CD14-positive monocyte (primary cell): ENCODE measurements at regions not wholly inside any gene's neighbourhood (a gene's known extent, or its start where the extent isn't known, plus 50 kb on each side); places are given as distances from the start of the nearest gene placed in this dataset.

Experiments used
- DNase-seq, 3 donors: peaks; one replicate each; pipeline ENCODE4 v3.0.0-alpha.2; 2011 to 2022
- H2AFZ ChIP-seq: 2 replicates; pipeline ENCODE4 v1.6.0; 2012; ENCODE audit warnings: mild to moderate bottlenecking, low read depth, low read length, inconsistent platforms; ENCODE audit not compliant: insufficient read depth, poor library complexity, severe bottlenecking
- H3K27ac ChIP-seq, 2 donors: 1 replicate in 1 of 2; 2 replicates in 1 of 2; pipeline ENCODE4 v1.5.1; 2012 to 2013; ENCODE audit warnings: low read length in 2 of 2, control low read depth in 1 of 2, inconsistent platforms in 1 of 2, low read depth in 1 of 2, mild to moderate bottlenecking in 1 of 2
- H3K27me3 ChIP-seq, 2 donors: one replicate each; pipeline versions ENCODE4 v1.6.0 to v1.6.1; 2011 to 2013; ENCODE audit warnings: low read length in 2 of 2; ENCODE audit not compliant: control insufficient read depth in 2 of 2, insufficient read depth in 2 of 2
- H3K36me3 ChIP-seq, 2 donors: replicated peaks in 1 of 2; 1 replicate in 1 of 2; 2 replicates in 1 of 2; pipeline versions ENCODE4 v1.5.1 to v1.6.1; 2012 to 2013; ENCODE audit warnings: low read length in 2 of 2, control low read depth in 1 of 2, inconsistent platforms in 1 of 2, mild to moderate bottlenecking in 1 of 2; ENCODE audit not compliant: insufficient read depth in 2 of 2, control insufficient read depth in 1 of 2
- H3K4me1 ChIP-seq, 2 donors: 1 replicate in 1 of 2; 2 replicates in 1 of 2; pipeline versions ENCODE4 v1.5.1 to v1.6.1; 2012 to 2013; ENCODE audit warnings: low read length in 2 of 2, control low read depth in 1 of 2, inconsistent platforms in 1 of 2, mild to moderate bottlenecking in 1 of 2, moderate library complexity in 1 of 2; ENCODE audit not compliant: insufficient read depth in 2 of 2, control insufficient read depth in 1 of 2
- H3K4me2 ChIP-seq: replicated peaks from 2 replicates; pipeline ENCODE3; 2012; ENCODE audit warnings: low read length, moderate library complexity, mild to moderate bottlenecking; ENCODE audit not compliant: poor library complexity, severe bottlenecking; ENCODE audit errors: extremely low read depth
- H3K4me3 ChIP-seq, 3 experiments: fragments of 200-600 bp in 1 of 3; sonication (generic) in 1 of 3; replicated peaks in 1 of 3; 1 replicate in 2 of 3; 2 replicates in 1 of 3; pipeline ENCODE4 v1.5.1; 2011 to 2013; ENCODE audit warnings: low read length in 3 of 3, mild to moderate bottlenecking in 3 of 3, control low read depth in 2 of 3, low read depth in 2 of 3, inconsistent platforms in 1 of 3, moderate library complexity in 1 of 3
- H3K79me2 ChIP-seq: 2 replicates; pipeline ENCODE4 v1.6.0; 2012; ENCODE audit warnings: mild to moderate bottlenecking, control low read depth, inconsistent platforms, low read length, moderate library complexity; ENCODE audit not compliant: insufficient read depth
- H3K9ac ChIP-seq: 2 replicates; pipeline ENCODE4 v1.6.0; 2017; ENCODE audit warnings: low read length, mild to moderate bottlenecking; ENCODE audit not compliant: insufficient read depth, poor library complexity, severe bottlenecking
- H3K9me3 ChIP-seq, 2 donors: replicated peaks in 1 of 2; 1 replicate in 1 of 2; 2 replicates in 1 of 2; pipeline versions ENCODE4 v1.5.1 to v1.6.1; 2012 to 2013; ENCODE audit warnings: low read length in 2 of 2, control low read depth in 1 of 2; ENCODE audit not compliant: control insufficient read depth in 1 of 2, insufficient read depth in 1 of 2
- H4K20me1 ChIP-seq: 2 replicates; pipeline ENCODE4 v1.6.0; 2012; ENCODE audit warnings: mild to moderate bottlenecking, low read length, control low read depth, moderate library complexity; ENCODE audit not compliant: insufficient read depth
- H3K27ac Mint-ChIP-seq, 7 donors: one replicate each; pipeline ENCODE4 v1.8.0; 2020; ENCODE audit warnings: mild to moderate bottlenecking in 7 of 7, mixed read lengths in 7 of 7, moderate library complexity in 6 of 7, inconsistent platforms in 2 of 7
- H3K27me3 Mint-ChIP-seq, 3 donors: one replicate each; pipeline ENCODE4 v1.8.0; 2021 to 2022; ENCODE audit warnings: low read depth in 3 of 3, mild to moderate bottlenecking in 3 of 3, mixed read lengths in 3 of 3, moderate library complexity in 3 of 3, inconsistent platforms in 1 of 3
- H3K36me3 Mint-ChIP-seq, 2 donors: one replicate each; pipeline ENCODE4 v1.8.0; 2020; ENCODE audit warnings: mixed read lengths in 2 of 2, inconsistent platforms in 1 of 2, mild to moderate bottlenecking in 1 of 2
- H3K4me1 Mint-ChIP-seq: one replicate; pipeline ENCODE4 v1.8.0; 2020; ENCODE audit warnings: mild to moderate bottlenecking, mixed read lengths
- H3K4me3 Mint-ChIP-seq, 2 donors: one replicate each; pipeline ENCODE4 v1.8.0; 2020; ENCODE audit warnings: mild to moderate bottlenecking in 2 of 2, mixed read lengths in 2 of 2, moderate library complexity in 1 of 2
- H3K9me3 Mint-ChIP-seq, 7 donors: one replicate each; pipeline ENCODE4 v1.8.0; 2020 to 2022; ENCODE audit warnings: mixed read lengths in 7 of 7, mild to moderate bottlenecking in 6 of 7, moderate library complexity in 6 of 7, inconsistent platforms in 2 of 7
- WGBS: methylation state at CpG from one replicate; pipeline ENCODE4 v1.1.5; 2013; ENCODE audit warnings: missing lambda C conversion rate; ENCODE audit not compliant: insufficient coverage; 5-methylcytosine and 5-hydroxymethylcytosine counted together
- intact Hi-C, 2 donors: fragments of 100-400 bp; cut with micrococcal nuclease; formaldehyde crosslinking; loops; one replicate each; pipeline versions ENCODE4 v1.15.0 to v1.15.1; 2023
- TF ChIP-seq, protein P1 (sequence below): fragments of 200-600 bp; IDR thresholded peaks from one replicate; pipeline ENCODE4 v1.8.0; 2022; ENCODE audit warnings: antibody characterized with exemption, mild to moderate bottlenecking

DNA sequence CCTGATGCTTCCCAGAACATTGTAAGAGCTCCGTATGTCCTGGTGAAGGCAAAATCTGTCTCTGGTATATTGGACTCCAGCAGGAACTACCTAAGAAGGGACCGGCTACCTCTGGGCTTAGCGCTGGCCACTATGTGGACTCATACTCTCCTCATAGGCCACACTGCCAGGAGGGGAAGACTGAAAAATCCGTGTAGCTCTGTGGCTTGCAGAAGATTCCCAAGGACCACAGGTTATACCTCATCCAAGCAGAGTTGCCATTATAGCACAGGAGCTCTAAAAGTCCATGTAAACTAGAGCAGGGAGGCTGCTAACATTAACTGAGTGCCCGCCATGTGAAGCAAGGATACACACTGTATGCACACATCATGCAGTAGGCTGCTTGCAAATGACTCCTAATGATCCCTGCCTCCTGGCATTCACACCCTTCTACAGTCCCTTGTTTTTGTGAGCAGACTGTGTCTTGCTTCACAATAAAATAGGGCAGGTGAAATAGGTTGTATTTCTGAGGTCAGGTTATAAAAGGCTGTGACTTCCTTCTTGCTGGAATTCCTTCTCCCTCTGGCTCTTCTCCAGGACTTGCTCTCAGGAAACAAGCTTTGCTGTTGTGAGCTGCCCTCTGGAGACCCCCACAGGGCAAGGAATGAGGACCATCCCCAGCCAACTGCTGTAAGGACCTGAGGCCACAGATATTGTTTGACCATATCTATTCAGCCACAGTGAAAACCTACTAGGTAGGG is 192.6 kb upstream of the UBL3 start:
- no peaks in the 10 kb centered on the region for H3K9me3 ChIP-seq
- no peak overlapping the region for H3K9ac ChIP-seq
- no peak overlapping the region for H2AFZ ChIP-seq
- DNase-seq: no peak
- Mint-ChIP-seq H3K36me3 (no peaks in the 10 kb centered on the region), H3K27me3 (peaks cover 4 to 7% (median 6%) of the 10 kb centered on the region in 3 donors), H3K4me1 (no peaks in the 10 kb centered on the region), H3K4me3 (no peak overlapping the region), H3K9me3 (no peaks in the 10 kb centered on the region), H3K27ac (no peak overlapping the region)
- no peak overlapping the region for H3K4me2 ChIP-seq
- TF ChIP-seq, protein P1, sequence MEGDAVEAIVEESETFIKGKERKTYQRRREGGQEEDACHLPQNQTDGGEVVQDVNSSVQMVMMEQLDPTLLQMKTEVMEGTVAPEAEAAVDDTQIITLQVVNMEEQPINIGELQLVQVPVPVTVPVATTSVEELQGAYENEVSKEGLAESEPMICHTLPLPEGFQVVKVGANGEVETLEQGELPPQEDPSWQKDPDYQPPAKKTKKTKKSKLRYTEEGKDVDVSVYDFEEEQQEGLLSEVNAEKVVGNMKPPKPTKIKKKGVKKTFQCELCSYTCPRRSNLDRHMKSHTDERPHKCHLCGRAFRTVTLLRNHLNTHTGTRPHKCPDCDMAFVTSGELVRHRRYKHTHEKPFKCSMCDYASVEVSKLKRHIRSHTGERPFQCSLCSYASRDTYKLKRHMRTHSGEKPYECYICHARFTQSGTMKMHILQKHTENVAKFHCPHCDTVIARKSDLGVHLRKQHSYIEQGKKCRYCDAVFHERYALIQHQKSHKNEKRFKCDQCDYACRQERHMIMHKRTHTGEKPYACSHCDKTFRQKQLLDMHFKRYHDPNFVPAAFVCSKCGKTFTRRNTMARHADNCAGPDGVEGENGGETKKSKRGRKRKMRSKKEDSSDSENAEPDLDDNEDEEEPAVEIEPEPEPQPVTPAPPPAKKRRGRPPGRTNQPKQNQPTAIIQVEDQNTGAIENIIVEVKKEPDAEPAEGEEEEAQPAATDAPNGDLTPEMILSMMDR: no peak
- WGBS: 92% methylated on average over 3 of the region's 5 CpGs
- no peaks in the 10 kb centered on the region for H3K79me2 ChIP-seq
- H3K4me1 ChIP-seq: no peaks in the 10 kb centered on the region
- no peak overlapping the region for H3K27ac ChIP-seq
- no peak overlapping the region for H3K4me3 ChIP-seq
- H3K36me3 ChIP-seq: no peaks in the 10 kb centered on the region
- intact Hi-C loops: no loop called here
- no peaks in the 10 kb centered on the region for H3K27me3 ChIP-seq
- H4K20me1 ChIP-seq: no peaks in the 10 kb centered on the region

DNA sequence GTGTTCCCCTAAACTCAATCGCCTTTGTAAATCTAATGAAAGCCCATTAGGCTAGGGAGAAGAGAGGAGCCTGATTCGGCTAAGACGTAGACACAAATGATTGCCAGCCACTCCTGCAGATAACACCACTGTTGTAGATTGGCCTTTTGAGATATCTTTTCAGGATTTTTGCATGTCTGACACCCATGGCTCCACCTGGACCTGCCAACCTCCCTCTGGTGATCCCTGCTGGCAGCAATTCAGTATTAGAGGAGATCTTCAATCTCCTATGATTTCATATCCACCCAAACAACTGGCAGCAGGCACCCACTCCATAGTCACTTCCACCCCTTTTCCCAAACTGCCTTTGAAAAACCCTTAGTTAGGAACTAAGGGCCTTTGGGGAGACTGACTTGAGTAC is 191.9 kb upstream of the UBL3 start:
- TF ChIP-seq, protein P1: no peak
- H3K4me2 ChIP-seq: no peak overlapping the region
- no peak overlapping the region for H3K4me3 ChIP-seq
- H4K20me1 ChIP-seq: no peaks in the 10 kb centered on the region
- no peaks in the 10 kb centered on the region for H3K79me2 ChIP-seq
- H3K9me3 ChIP-seq: no peaks in the 10 kb centered on the region
- no peak overlapping the region for H3K9ac ChIP-seq
- no peak overlapping the region for H2AFZ ChIP-seq
- Mint-ChIP-seq H3K27ac (no peak overlapping the region), H3K4me1 (no peaks in the 10 kb centered on the region), H3K27me3 (peaks cover 4 to 7% (median 6%) of the 10 kb centered on the region in 3 donors), H3K36me3 (no peaks in the 10 kb centered on the region), H3K9me3 (no peaks in the 10 kb centered on the region), H3K4me3 (peak overlapping the region in 1 of 2 donors; percentile 20)
- no peak for DNase-seq
- no peaks in the 10 kb centered on the region for H3K4me1 ChIP-seq
- H3K36me3 ChIP-seq: no peaks in the 10 kb centered on the region
- no peak overlapping the region for H3K27ac ChIP-seq
- WGBS: no CpG with 5 or more reads among the region's 3 CpGs
- no peaks in the 10 kb centered on the region for H3K27me3 ChIP-seq
- intact Hi-C loops: no loop called here
